ENCODE measurements at regions not wholly inside any gene's neighbourhood (a gene's known extent, or its start where the extent isn't known, plus 50 kb on each side); places are given as distances from the start of the nearest gene placed in this dataset.
"Not testable (repeated sequence)": the region's sequence is repeated elsewhere in the genome, so short reads cannot be mapped to it uniquely, and the experiment has no call there.

DNA sequence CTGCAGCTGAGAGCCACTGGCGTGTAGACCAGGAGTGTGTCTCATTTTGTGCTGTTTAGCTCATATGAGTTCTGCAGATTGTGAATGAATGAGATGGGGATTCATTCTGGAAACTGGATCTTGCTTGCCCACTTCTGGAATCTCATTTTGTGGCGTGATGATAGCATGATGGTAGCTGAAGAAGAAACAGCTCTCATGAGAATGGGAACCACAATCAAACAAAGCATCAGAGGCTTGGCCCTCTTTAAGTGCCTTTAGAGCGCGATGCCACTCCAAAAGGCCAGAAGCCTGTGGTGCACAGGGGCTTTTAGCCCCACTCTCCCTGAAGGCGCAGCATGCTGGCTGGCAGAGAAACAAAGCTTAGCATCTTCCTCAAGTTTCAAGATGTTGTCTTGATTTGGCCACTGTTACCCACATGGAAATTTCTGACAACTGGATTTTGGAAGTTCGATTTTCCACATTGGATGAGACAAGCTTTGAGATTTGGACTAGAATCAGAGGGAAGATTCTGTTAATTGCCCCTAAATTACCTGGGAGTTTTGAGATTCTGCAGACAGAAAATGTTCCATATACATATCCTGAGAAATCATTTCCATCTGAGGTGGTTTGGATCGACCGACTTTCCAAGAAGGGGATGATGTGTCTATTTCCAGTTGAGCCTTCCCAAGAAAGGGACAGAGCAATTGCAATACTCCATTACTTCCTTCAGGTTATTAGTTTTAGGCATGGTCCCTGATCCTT lies 234.5 kb downstream of the VAPA start:
- H3K27ac ChIP-seq = no peak overlapping the region
- in situ Hi-C loops (cut with HindIII; ENCODE audit: low pct_ligation_motif_present, low sequenced_read_pairs) = no loop called here
- H3K27me3 ChIP-seq (replicated peaks) = no peaks in the 10 kb centered on the region
- no peaks in the 10 kb centered on the region for H3K36me3 ChIP-seq (replicated peaks)
- DNase-seq = no peak
- no peak overlapping the region for H3K4me3 ChIP-seq (ENCODE audit: low read depth, low read length)
- TF ChIP-seq, protein P1, sequence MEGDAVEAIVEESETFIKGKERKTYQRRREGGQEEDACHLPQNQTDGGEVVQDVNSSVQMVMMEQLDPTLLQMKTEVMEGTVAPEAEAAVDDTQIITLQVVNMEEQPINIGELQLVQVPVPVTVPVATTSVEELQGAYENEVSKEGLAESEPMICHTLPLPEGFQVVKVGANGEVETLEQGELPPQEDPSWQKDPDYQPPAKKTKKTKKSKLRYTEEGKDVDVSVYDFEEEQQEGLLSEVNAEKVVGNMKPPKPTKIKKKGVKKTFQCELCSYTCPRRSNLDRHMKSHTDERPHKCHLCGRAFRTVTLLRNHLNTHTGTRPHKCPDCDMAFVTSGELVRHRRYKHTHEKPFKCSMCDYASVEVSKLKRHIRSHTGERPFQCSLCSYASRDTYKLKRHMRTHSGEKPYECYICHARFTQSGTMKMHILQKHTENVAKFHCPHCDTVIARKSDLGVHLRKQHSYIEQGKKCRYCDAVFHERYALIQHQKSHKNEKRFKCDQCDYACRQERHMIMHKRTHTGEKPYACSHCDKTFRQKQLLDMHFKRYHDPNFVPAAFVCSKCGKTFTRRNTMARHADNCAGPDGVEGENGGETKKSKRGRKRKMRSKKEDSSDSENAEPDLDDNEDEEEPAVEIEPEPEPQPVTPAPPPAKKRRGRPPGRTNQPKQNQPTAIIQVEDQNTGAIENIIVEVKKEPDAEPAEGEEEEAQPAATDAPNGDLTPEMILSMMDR (IDR thresholded peaks at IDR 0.05; ENCODE audit: low read depth, low read length, missing control alignments) = no peak

DNA sequence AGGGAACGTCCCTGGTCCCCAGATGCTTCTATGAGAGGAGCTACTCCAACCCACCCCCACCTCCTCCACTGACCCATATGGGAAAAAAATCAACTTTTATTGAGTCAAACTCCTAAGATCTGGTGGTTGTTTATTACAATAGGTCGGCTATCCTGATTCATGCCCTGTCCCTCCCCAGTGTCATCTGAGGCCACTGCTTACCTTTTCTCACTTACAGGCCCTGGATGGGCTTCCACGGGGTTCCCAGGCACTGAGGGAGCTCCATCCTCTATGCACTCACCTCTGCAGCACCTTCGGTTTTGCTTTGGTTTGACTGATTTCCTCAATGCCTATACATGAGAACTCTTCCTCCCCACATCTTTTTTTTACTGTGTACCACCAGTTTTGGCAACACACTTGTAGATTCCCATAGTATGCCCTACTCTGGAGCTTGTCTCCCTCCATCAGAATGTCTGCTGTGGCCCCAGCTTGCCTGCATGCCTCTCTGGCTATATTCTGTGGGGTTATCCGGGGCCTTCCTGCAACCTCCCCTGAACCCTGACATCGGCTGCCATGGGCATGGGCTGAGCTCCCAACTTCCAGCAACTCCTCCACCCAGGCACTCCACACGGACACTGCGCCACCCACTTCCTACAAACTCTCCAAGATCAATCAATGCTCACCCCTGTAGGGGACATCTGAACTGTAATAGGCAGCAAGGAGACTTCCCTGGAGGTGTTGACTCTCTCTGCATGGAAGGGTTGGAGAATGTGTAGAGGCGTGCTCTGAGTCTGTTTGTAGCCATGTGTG lies 236.1 kb downstream of the VAPA start:
- Histone ChIP-seq H3K27me3 (replicated peaks) (no peaks in the 10 kb centered on the region), H3K4me3 (ENCODE audit: low read depth, low read length) (no peak overlapping the region), H3K36me3 (replicated peaks) (no peaks in the 10 kb centered on the region), H3K27ac (no peak overlapping the region)
- TF ChIP-seq, protein P1 (IDR thresholded peaks at IDR 0.05; ENCODE audit: low read depth, low read length, missing control alignments) = no peak
- in situ Hi-C loops (cut with HindIII; ENCODE audit: low pct_ligation_motif_present, low sequenced_read_pairs) = no loop called here
- DNase-seq = no peak

DNA sequence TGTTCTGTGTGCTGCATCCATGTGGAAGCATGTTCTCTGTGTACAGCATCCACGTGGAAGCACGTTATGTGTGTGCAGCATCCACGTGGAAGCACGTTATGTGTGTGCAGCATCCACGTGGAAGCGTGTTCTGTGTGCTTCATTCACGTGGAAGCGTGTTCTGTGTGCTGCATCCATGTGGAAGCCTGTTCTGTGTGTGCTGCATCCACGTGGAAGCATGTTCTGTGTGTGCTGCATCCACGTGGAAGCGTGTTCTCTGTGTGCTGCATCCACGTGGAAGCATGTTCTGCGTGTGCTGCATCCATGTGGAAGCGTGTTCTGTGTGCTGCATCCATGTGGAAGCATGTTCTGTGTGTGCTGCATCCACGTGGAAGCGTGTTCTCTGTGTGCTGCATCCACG lies 236.8 kb downstream of the VAPA start:
- H3K36me3 ChIP-seq (replicated peaks); H3K4me3 ChIP-seq (ENCODE audit: low read depth, low read length); H3K27ac ChIP-seq; in situ Hi-C loops (cut with HindIII; ENCODE audit: low pct_ligation_motif_present, low sequenced_read_pairs); H3K27me3 ChIP-seq (replicated peaks); DNase-seq: not testable (repeated sequence)

DNA sequence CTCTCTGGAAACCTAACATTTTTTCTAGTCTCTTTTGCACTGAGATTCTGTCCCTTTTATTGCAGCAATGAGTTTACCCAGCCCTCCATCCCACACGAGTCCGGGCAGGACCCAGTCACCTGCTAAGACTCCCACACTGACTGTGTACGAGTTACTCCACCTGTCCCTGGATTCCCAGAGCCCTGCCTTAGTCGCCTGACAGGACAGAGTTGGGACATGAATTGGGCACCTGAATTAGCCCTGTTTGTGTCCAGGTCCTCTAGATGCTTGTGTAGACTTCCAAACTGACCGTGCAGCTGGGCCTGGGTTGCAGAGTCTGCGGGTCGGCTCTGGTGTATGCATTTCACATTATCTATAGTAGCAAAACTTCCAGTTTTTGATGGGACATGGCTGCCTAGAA lies 238.7 kb downstream of the VAPA start:
- in situ Hi-C loops (cut with HindIII; ENCODE audit: low pct_ligation_motif_present, low sequenced_read_pairs) = no loop called here
- no peak for DNase-seq

DNA sequence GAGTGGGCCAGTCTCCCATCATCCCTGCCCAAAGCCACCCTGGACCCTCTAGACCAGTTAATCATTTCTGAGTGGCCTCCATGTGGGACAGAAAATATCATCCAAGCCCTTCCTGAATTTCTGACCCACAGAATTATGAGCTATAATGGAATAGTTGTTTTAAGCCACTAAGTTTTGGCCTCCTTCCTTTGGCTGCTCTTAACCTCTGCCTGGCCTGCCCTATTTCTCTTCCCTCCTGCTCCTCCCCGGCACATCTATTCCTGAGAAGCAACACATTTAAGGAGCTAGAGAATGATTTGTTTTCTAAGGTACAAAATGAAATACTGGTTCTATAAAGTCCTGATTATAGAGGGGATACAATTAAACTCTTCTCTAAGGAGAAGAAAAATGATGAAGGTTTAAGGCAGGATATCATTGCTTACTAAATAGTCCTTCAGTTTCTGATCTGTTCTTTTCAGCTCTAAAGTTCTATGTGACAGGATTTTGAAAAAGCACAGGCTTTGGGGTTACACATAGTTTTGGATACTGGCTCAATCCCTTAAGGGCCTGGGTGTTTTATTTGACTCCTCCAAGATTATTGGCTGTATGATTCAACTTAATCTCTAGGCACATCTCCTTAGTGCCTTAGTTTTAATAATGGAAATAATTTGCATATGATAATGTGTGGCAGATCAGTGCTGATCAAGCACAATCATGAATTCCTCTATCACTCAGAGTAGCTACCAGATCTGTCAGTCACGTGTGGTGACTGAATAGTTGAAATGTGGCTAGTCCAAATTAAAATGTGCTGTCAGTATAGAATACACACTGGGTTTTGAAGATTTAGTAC lies 240.3 kb downstream of the VAPA start:
- Histone ChIP-seq H3K27me3 (replicated peaks) (no peaks in the 10 kb centered on the region), H3K27ac (no peak overlapping the region), H3K4me3 (ENCODE audit: low read depth, low read length) (no peak overlapping the region), H3K36me3 (replicated peaks) (no peaks in the 10 kb centered on the region)
- TF ChIP-seq, protein P1 (IDR thresholded peaks at IDR 0.05; ENCODE audit: low read depth, low read length, missing control alignments) = no peak
- in situ Hi-C loops (cut with HindIII; ENCODE audit: low pct_ligation_motif_present, low sequenced_read_pairs) = no loop called here
- no peak for DNase-seq

More for the DNA sequence above, 238.7 kb downstream of the VAPA start:
- H3K27ac ChIP-seq = no peak overlapping the region
- TF ChIP-seq, protein P1 (IDR thresholded peaks at IDR 0.05; ENCODE audit: low read depth, low read length, missing control alignments) = no peak
- no peak overlapping the region for H3K4me3 ChIP-seq (ENCODE audit: low read depth, low read length)
- H3K27me3 ChIP-seq (replicated peaks) = no peaks in the 10 kb centered on the region
- no peaks in the 10 kb centered on the region for H3K36me3 ChIP-seq (replicated peaks)

DNA sequence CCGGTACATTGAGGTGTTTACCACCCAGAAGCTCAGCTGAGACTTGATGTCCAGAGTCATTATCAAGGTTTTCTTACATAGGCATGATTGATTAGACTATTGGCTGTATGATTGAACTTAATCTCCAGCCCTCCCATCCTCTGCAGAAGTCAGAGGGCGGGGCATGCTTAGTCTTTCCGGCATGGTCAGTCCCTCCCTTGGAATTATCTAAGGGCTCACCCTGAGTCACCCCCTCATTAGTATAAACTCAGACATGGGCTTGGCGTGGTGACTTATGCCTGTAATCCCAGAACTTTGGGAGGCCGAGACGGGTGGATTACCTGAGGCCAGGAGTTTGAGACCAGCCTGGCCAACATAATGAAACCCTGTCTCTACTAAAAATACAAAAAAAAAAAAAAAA lies 243.9 kb downstream of the VAPA start:
- Histone ChIP-seq H3K36me3 (replicated peaks) (no peaks in the 10 kb centered on the region), H3K27me3 (replicated peaks) (no peaks in the 10 kb centered on the region), H3K4me3 (ENCODE audit: low read depth, low read length) (no peak overlapping the region), H3K27ac (no peak overlapping the region)
- TF ChIP-seq, protein P1 (IDR thresholded peaks at IDR 0.05; ENCODE audit: low read depth, low read length, missing control alignments) = no peak
- in situ Hi-C loops (cut with HindIII; ENCODE audit: low pct_ligation_motif_present, low sequenced_read_pairs) = no loop called here
- no peak for DNase-seq

All from brain microvascular endothelial cell (primary cell).